Gastrocnemius medialis (tissue), 4 donors: ENCODE measurements at regions not wholly inside any gene's neighbourhood (a gene's known extent, or its start where the extent isn't known, plus 50 kb on each side); places are given as distances from the start of the nearest gene placed in this dataset.

ENCODE experiments used
- ATAC-seq, 2 donors: fragments of 150-250 bp; one replicate each; pipeline ENCODE4 v1.9.1; 2016
- DNase-seq, 2 donors: peaks; one replicate each; pipeline ENCODE4 v3.0.0-alpha.2; 2019
- H3K27ac ChIP-seq, 4 donors: fragments of 200-600 bp; sonication (generic); 1 replicate in 1 of 4; 2 replicates in 3 of 4; pipeline ENCODE4 v1.5.1; 2016 to 2018; ENCODE audit warnings: mild to moderate bottlenecking in 2 of 4, moderate library complexity in 1 of 4
- H3K27me3 ChIP-seq, 3 donors: fragments of 200-600 bp; sonication (generic) in 2 of 3; 1 replicate in 1 of 3; 2 replicates in 2 of 3; pipeline versions ENCODE4 v1.5.1 to v1.6.0; 2016 to 2019; ENCODE audit warnings: mild to moderate bottlenecking in 1 of 3, moderate library complexity in 1 of 3
- H3K36me3 ChIP-seq, 2 donors: fragments of 200-600 bp; sonication (generic) in 1 of 2; one replicate each; pipeline ENCODE4 v1.5.1; 2017 to 2018
- H3K4me1 ChIP-seq, 2 donors: fragments of 200-600 bp; sonication (generic) in 1 of 2; one replicate each; pipeline ENCODE4 v1.5.1; 2016 to 2017; ENCODE audit warnings: mild to moderate bottlenecking in 2 of 2
- H3K4me3 ChIP-seq, 4 donors: fragments of 200-600 bp; sonication (generic) in 3 of 4; 1 replicate in 1 of 4; 2 replicates in 3 of 4; pipeline ENCODE4 v1.5.1; 2016 to 2019; ENCODE audit warnings: mild to moderate bottlenecking in 2 of 4
- H3K9me3 ChIP-seq, 3 donors: fragments of 200-600 bp; sonication (generic) in 2 of 3; 1 replicate in 1 of 3; 2 replicates in 2 of 3; pipeline ENCODE4 v1.5.1; 2016 to 2019
- POLR2A ChIP-seq, 2 donors: fragments of 450-650 bp; IDR thresholded peaks; one replicate each; pipeline ENCODE4 v1.6.1; 2017; ENCODE audit warnings: antibody characterized with exemption in 2 of 2, mild to moderate bottlenecking in 2 of 2, moderate library complexity in 2 of 2
- in situ Hi-C, 4 donors: fragments of 200-750 bp; cut with MboI; loops; one replicate each; pipeline versions ENCODE4 v1.15.0 to v1.8.0; 2017; ENCODE audit warnings: low sequenced_read_pairs in 4 of 4
- intact Hi-C: fragments of 100-400 bp; cut with DNase I; formaldehyde crosslinking; loops from one replicate; pipeline ENCODE4 v1.15.1; 2023; ENCODE audit warnings: low total_unique reads
- TF ChIP-seq, protein P1 (sequence below), 5 experiments: fragments of 450-650 bp in 3 of 5; fragments of 200-600 bp in 2 of 5; sonication (generic) in 2 of 5; IDR thresholded peaks in 4 of 5; conservative IDR thresholded peaks in 1 of 5; 1 replicate in 4 of 5; 2 replicates in 1 of 5; pipeline ENCODE4 v1.5.1; 2016 to 2019; ENCODE audit warnings: antibody characterized with exemption in 5 of 5, mild to moderate bottlenecking in 3 of 5, moderate library complexity in 3 of 5

DNA sequence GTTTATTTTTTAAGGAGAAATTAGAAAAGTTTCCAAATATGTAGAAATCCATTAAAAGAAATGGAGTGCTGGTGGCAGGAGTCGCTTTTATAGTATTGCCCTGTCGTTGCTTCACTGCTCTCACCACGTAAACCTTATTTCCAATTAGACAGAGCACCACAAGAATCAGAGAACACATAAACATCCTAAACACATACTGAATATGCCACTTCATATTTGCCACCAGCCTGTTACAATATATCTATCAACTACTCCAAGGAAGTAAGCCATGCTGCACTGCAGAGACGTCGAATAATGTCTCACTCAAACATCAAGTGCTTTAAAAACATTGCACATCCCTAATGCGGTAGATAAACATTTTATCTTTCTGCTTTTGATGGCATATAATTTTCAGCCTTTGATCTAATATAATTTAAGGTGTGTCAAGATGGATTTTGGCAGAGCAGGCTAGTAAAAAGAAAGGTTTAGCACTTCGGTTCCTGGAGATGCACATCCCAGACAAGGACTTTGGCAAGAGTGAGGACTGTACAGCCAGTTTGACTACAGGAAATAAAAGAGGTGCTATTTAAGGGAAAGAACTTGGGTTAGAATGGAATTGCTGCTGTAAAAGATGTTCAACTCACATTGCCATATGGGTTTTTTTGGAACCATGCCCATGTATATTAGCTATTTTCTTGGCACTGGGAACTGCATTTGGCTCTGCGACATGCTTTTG is 932.3 kb downstream of the EFNB2 start:
- Histone ChIP-seq H3K4me3 (no peak overlapping the region), H3K9me3 (no peaks in the 10 kb centered on the region), H3K36me3 (no peaks in the 10 kb centered on the region), H3K27me3 (no peaks in the 10 kb centered on the region), H3K4me1 (no peaks in the 10 kb centered on the region), H3K27ac (no peak overlapping the region)
- intact Hi-C loops, result no loop called here
- ATAC-seq, result no peak
- DNase-seq, result no peak
- TF ChIP-seq, protein P1, sequence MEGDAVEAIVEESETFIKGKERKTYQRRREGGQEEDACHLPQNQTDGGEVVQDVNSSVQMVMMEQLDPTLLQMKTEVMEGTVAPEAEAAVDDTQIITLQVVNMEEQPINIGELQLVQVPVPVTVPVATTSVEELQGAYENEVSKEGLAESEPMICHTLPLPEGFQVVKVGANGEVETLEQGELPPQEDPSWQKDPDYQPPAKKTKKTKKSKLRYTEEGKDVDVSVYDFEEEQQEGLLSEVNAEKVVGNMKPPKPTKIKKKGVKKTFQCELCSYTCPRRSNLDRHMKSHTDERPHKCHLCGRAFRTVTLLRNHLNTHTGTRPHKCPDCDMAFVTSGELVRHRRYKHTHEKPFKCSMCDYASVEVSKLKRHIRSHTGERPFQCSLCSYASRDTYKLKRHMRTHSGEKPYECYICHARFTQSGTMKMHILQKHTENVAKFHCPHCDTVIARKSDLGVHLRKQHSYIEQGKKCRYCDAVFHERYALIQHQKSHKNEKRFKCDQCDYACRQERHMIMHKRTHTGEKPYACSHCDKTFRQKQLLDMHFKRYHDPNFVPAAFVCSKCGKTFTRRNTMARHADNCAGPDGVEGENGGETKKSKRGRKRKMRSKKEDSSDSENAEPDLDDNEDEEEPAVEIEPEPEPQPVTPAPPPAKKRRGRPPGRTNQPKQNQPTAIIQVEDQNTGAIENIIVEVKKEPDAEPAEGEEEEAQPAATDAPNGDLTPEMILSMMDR (IDR thresholded peaks at IDR 0.05 in 4 of 5, conservative IDR thresholded peaks at IDR 0.05 in 1 of 5), result no peak
- TF ChIP-seq POLR2A (IDR thresholded peaks at IDR 0.05), result no peak
- in situ Hi-C loops, result no loop called here

DNA sequence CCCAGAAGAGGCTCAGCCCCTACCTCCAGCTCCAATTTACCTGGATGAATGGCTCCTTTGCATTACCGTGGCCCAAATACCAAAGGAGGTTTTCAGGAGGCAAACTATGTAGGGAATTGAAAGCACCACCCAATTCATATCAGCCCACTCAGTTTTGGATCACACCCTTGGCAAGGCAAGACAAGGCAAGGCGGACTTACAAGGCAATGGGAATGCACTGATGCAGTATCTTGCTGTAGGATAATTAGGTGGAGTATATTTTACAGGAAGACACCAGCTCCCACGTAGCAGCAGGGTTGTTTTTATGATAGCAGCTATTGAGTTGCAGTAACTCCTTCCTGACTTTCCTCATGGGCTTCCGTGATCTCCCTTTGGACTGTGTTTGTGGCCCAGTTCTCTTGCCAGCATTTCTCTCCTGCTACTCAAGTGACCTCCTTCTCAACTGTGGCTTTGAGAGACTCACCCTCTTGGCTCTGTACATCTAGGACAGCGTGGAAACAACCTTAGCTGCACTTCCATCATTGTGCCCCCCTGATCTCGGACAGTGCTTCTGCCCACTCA is 935.9 kb downstream of the EFNB2 start:
- H3K4me3 ChIP-seq, result no peak overlapping the region
- intact Hi-C loops, result no loop called here
- ATAC-seq (no peak), DNase-seq (no peak)
- no peak overlapping the region for H3K27ac ChIP-seq
- H3K9me3 ChIP-seq, result no peaks in the 10 kb centered on the region
- no peaks in the 10 kb centered on the region for H3K27me3 ChIP-seq
- H3K36me3 ChIP-seq, result no peaks in the 10 kb centered on the region
- H3K4me1 ChIP-seq, result no peaks in the 10 kb centered on the region
- in situ Hi-C loops, result no loop called here
- TF ChIP-seq, protein P1 (IDR thresholded peaks at IDR 0.05 in 4 of 5, conservative IDR thresholded peaks at IDR 0.05 in 1 of 5), result no peak
- TF ChIP-seq POLR2A (IDR thresholded peaks at IDR 0.05), result no peak

DNA sequence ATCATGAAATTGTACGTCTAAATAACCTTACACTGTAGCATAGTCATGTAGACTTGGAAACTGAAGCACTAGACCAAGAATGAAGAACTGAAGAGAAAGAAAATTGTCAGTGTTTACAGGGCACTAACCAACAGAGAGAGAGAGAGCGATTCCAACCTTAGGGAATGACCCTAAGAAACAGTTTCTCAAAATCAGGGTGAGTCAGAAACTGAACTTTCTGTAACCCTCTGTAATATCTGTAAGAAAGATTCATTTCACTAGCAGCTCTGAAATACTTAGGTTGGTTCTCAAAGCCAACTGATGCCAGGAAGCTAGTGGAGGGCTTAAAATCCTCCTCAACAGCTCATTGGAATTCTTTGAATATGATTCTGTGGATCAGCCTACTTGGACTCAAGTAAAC is 936.9 kb downstream of the EFNB2 start:
- no peak for ATAC-seq
- Histone ChIP-seq H3K27me3 (no peaks in the 10 kb centered on the region), H3K4me1 (no peaks in the 10 kb centered on the region), H3K36me3 (no peaks in the 10 kb centered on the region), H3K4me3 (no peak overlapping the region), H3K9me3 (no peaks in the 10 kb centered on the region), H3K27ac (no peak overlapping the region)
- in situ Hi-C loops (no loop called here), intact Hi-C loops (no loop called here)
- TF ChIP-seq, protein P1 (IDR thresholded peaks at IDR 0.05 in 4 of 5, conservative IDR thresholded peaks at IDR 0.05 in 1 of 5), result no peak
- TF ChIP-seq POLR2A (IDR thresholded peaks at IDR 0.05), result no peak
- DNase-seq, result no peak

DNA sequence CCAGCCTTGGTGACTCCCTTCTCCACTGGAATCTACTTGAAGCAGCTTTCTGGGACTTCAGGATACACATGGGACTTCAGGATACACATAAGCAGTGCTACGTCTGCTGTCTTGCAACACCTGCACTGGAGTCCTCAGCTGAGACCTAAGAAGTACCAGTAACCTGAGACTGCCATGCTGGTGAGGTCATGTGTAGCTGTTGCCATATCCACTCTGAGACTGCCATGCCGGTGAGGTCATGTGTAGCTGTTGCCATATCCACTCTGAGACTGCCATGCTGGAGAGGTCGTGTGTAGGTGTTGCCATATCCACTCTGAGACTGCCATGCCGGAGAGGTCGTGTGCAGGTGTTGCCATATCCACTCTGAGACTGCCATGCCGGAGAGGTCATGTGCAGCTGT is 937.9 kb downstream of the EFNB2 start:
- Histone ChIP-seq H3K27ac (no peak overlapping the region), H3K27me3 (no peaks in the 10 kb centered on the region), H3K9me3 (no peaks in the 10 kb centered on the region), H3K36me3 (no peaks in the 10 kb centered on the region), H3K4me3 (no peak overlapping the region), H3K4me1 (no peaks in the 10 kb centered on the region)
- in situ Hi-C loops (no loop called here), intact Hi-C loops (no loop called here)
- TF ChIP-seq, protein P1 (IDR thresholded peaks at IDR 0.05 in 4 of 5, conservative IDR thresholded peaks at IDR 0.05 in 1 of 5), result no peak
- TF ChIP-seq POLR2A (IDR thresholded peaks at IDR 0.05), result no peak
- ATAC-seq (no peak), DNase-seq (no peak)
